ENCODE measurements at regions not wholly inside any gene's neighbourhood (a gene's known extent, or its start where the extent isn't known, plus 50 kb on each side); places are given as distances from the start of the nearest gene placed in this dataset.

DNA sequence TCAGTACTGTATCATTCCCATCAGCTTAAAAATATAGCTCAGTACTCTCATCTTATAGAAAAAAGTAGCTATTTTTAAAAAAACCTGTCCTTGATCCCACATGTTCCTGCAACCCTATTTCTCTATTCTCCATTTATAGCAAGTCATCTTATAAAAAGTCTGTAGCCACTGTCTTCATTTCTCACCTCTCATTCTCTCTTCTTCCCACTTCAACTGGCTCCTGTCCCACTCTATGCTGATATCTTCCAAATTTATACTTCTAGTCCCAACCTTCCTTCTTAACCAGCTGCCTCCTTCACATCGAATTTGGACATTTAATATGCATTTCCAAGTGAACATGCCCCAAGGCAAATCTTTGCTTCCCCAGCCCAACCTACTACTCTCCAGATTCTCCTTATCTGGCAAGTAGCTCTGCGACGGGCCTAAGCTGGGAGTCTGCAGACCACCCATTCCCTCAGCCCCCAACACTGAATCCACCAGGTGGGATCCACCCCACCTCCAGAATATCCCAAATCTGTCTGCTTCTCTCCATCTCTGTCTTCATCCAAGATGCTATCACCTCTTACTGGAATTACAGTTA lies 52.0 kb upstream of the TANC2 start:
- H3K27ac ChIP-seq = no peak overlapping the region
- no peaks in the 10 kb centered on the region for H3K36me3 ChIP-seq
- TF ChIP-seq, protein P1, sequence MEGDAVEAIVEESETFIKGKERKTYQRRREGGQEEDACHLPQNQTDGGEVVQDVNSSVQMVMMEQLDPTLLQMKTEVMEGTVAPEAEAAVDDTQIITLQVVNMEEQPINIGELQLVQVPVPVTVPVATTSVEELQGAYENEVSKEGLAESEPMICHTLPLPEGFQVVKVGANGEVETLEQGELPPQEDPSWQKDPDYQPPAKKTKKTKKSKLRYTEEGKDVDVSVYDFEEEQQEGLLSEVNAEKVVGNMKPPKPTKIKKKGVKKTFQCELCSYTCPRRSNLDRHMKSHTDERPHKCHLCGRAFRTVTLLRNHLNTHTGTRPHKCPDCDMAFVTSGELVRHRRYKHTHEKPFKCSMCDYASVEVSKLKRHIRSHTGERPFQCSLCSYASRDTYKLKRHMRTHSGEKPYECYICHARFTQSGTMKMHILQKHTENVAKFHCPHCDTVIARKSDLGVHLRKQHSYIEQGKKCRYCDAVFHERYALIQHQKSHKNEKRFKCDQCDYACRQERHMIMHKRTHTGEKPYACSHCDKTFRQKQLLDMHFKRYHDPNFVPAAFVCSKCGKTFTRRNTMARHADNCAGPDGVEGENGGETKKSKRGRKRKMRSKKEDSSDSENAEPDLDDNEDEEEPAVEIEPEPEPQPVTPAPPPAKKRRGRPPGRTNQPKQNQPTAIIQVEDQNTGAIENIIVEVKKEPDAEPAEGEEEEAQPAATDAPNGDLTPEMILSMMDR (IDR thresholded peaks at IDR 0.05) = no peak
- no peak overlapping the region for H3K4me3 ChIP-seq
- no peaks in the 10 kb centered on the region for H3K27me3 ChIP-seq
- DNase-seq (no peak), ATAC-seq (no peak)
- H3K9me3 ChIP-seq = no peaks in the 10 kb centered on the region
- intact Hi-C loops (cut with DNase I) = no loop called here
- peaks cover 0 to 10% of the 10 kb centered on the region in 2 donors for H3K4me1 ChIP-seq

DNA sequence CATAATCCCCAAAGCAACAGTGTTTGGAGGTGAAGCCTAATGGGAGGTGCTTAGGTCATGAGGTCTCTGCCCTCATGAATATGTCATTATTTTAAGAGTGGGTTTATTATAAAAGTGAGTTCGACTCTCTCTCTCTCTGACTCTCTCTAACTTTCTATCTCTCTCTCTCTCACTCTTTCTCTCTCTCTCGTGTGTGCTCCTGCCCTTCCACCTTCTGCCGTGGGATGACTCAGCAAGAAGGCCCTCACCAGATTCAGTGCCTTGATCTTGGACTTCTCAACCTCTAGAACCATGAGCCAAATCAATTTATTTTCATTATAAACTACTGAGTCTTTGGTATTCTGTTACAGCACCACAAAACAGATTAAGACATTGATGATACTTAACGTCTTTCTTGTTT lies 53.7 kb upstream of the TANC2 start:
- Histone ChIP-seq H3K27me3 (no peaks in the 10 kb centered on the region), H3K4me3 (no peak overlapping the region), H3K9me3 (no peaks in the 10 kb centered on the region), H3K4me1 (peaks cover 0 to 10% of the 10 kb centered on the region in 2 donors), H3K27ac (no peak overlapping the region), H3K36me3 (no peaks in the 10 kb centered on the region)
- TF ChIP-seq, protein P1 (IDR thresholded peaks at IDR 0.05) = no peak
- ATAC-seq (no peak), DNase-seq (no peak)
- intact Hi-C loops (cut with DNase I) = no loop called here

DNA sequence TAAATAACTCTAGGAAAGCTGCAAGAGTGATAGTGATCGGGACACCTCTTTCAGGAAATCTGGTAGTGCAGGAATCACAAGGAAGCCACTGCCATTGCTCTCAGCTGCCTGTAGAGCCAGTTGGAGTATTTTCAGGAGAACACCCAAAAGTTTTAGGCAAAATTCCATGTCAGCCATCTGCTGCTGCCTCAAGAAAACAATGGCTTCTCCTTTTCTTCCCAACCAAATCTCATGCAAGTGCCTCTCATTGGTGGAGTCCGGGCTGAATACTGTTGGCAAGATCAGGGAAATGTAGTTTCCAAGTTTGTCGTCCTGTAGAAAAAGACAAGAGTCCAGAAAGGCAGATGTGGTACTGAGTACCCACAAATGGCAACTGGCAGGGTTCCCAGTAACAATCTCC lies 54.9 kb upstream of the TANC2 start:
- Histone ChIP-seq H3K27me3 (no peaks in the 10 kb centered on the region), H3K9me3 (no peaks in the 10 kb centered on the region), H3K36me3 (no peaks in the 10 kb centered on the region), H3K27ac (no peak overlapping the region), H3K4me3 (no peak overlapping the region), H3K4me1 (peaks cover 0 to 2% of the 10 kb centered on the region in 2 donors)
- no peak for DNase-seq
- no peak for ATAC-seq
- TF ChIP-seq, protein P1 (IDR thresholded peaks at IDR 0.05) = no peak
- intact Hi-C loops (cut with DNase I) = no loop called here

DNA sequence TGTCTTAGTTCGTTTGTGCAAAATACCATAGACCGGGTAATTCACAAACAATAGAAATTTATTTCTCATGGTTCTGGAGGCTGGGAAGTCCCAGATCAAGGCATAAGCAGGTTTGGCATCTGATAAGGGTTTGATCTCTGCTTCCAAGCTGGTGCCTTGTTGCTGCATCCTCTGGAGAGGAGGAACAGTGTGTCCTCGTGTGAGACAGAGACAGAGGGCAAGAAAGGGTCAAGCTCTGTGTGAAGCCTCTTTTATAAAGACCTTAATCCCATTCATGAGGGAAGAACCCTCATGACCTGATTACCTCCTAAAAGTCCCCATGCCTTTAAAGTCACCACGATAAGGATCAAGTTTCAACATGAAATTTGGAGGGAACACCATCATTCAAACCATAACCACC lies 55.8 kb upstream of the TANC2 start:
- no peaks in the 10 kb centered on the region for H3K36me3 ChIP-seq
- no peaks in the 10 kb centered on the region for H3K27me3 ChIP-seq
- intact Hi-C loops (cut with DNase I) = no loop called here
- H3K27ac ChIP-seq = no peak overlapping the region
- no peak for ATAC-seq
- H3K9me3 ChIP-seq = no peaks in the 10 kb centered on the region
- no peak overlapping the region for H3K4me3 ChIP-seq
- TF ChIP-seq, protein P1 (IDR thresholded peaks at IDR 0.05) = no peak
- no peaks in the 10 kb centered on the region for H3K4me1 ChIP-seq
- DNase-seq = no peak

DNA sequence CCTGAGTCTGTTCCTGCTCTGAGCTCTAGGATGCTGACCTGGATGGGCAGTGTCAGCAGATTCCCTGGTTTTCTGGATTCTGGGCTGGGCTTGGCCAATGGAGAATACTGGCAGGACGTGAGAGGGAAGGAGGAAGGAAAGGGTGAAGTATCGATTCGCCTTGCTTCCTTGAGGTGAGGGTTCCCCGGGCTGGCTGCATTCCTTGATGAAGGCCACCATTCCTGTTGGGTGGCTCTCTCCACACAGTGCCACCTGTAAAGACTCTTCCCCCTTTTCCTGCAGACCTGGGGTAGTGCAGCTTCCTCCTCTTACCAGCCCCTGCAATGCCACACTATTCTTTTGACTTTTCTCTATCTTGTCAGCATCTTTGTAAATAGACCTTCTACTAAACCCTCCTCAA lies 58.1 kb upstream of the TANC2 start:
- no peaks in the 10 kb centered on the region for H3K36me3 ChIP-seq
- intact Hi-C loops (cut with DNase I) = no loop called here
- DNase-seq = no peak
- no peaks in the 10 kb centered on the region for H3K9me3 ChIP-seq
- H3K27ac ChIP-seq = no peak overlapping the region
- H3K4me1 ChIP-seq = peaks cover 0 to 1% of the 10 kb centered on the region in 2 donors
- TF ChIP-seq, protein P1 (IDR thresholded peaks at IDR 0.05) = no peak
- no peak overlapping the region for H3K4me3 ChIP-seq
- no peak for ATAC-seq
- no peaks in the 10 kb centered on the region for H3K27me3 ChIP-seq

Data from left lung (tissue), 4 donors.